ENCODE measurements at regions not wholly inside any gene's neighbourhood (a gene's known extent, or its start where the extent isn't known, plus 50 kb on each side); places are given as distances from the start of the nearest gene placed in this dataset.

- peak; percentile 69 for DNase-seq
- H3K27ac Mint-ChIP-seq: peak overlapping the region; percentile 60
- peak; percentile 63 to 91 for ATAC-seq (replicated peaks)
- peak overlapping the region in 1 of 2 donors; percentile 87 for H3K4me3 Mint-ChIP-seq
- peaks cover 0 to 1% of the 10 kb centered on the region in 2 donors for H3K36me3 Mint-ChIP-seq
- peaks cover 0 to 7% of the 10 kb centered on the region in 2 donors for H3K4me1 Mint-ChIP-seq
- no peaks in the 10 kb centered on the region for H3K9me3 Mint-ChIP-seq
- H3K27me3 Mint-ChIP-seq: no peaks in the 10 kb centered on the region
Observed at GRCh38 chrX:131802836-131803626, 220.1 kb upstream of the STK26 start.

- H3K27me3 Mint-ChIP-seq: no peaks in the 10 kb centered on the region
- peak overlapping the region; percentile 79 to 83 for H3K4me3 Mint-ChIP-seq
- ATAC-seq (replicated peaks): peak; percentile 87
- H3K27ac Mint-ChIP-seq: peak overlapping the region; percentile 52
- H3K4me1 Mint-ChIP-seq: peaks cover 12 to 15% of the 10 kb centered on the region in 2 donors
- DNase-seq: peak; percentile 85
- H3K36me3 Mint-ChIP-seq: peaks cover 2 to 3% of the 10 kb centered on the region in 2 donors
- H3K9me3 Mint-ChIP-seq: no peaks in the 10 kb centered on the region
Observed at GRCh38 chrX:131812847-131813825, 210.0 kb upstream of the STK26 start.

- ATAC-seq (replicated peaks): peak; percentile 74
- Mint-ChIP-seq H3K36me3 (peaks cover 2 to 4% of the 10 kb centered on the region in 2 donors), H3K9me3 (no peaks in the 10 kb centered on the region), H3K4me1 (peaks cover 18 to 22% of the 10 kb centered on the region in 2 donors), H3K4me3 (peak overlapping the region; percentile 68 to 82), H3K27ac (peak overlapping the region; percentile 89), H3K27me3 (no peaks in the 10 kb centered on the region)
- DNase-seq: peak; percentile 83
Observed at GRCh38 chrX:131816551-131817136, 206.5 kb upstream of the STK26 start.

- Mint-ChIP-seq H3K36me3 (peaks cover 2 to 10% of the 10 kb centered on the region in 2 donors), H3K4me3 (peak overlapping the region; percentile 25 to 26), H3K9me3 (no peaks in the 10 kb centered on the region), H3K27me3 (no peaks in the 10 kb centered on the region), H3K4me1 (peaks cover 18 to 22% of the 10 kb centered on the region in 2 donors), H3K27ac (peak overlapping the region; percentile 59)
- no peak for DNase-seq
- ATAC-seq (replicated peaks): no peak
Observed at GRCh38 chrX:131818297-131818936, 204.7 kb upstream of the STK26 start.

- Mint-ChIP-seq H3K9me3 (no peaks in the 10 kb centered on the region), H3K4me1 (peaks cover 10 to 11% of the 10 kb centered on the region in 2 donors), H3K27me3 (no peaks in the 10 kb centered on the region), H3K27ac (peak overlapping the region; percentile 99), H3K4me3 (peak overlapping the region in 1 of 2 donors; percentile 87), H3K36me3 (peaks cover 0 to 10% of the 10 kb centered on the region in 2 donors)
- DNase-seq (peak; percentile 81), ATAC-seq (replicated peaks) (peak in 1 of 2 donors; percentile 90)
Observed at GRCh38 chrX:131821945-131822622, 201.0 kb upstream of the STK26 start.

- H3K4me3 Mint-ChIP-seq: no peak overlapping the region
Observed at GRCh38 chrX:131826572-131826971, 196.5 kb upstream of the STK26 start.

GRCh38 chrX:131827935-131828334 lies 195.2 kb upstream of the STK26 start:
- no peaks in the 10 kb centered on the region for H3K36me3 Mint-ChIP-seq
- no peaks in the 10 kb centered on the region for H3K27me3 Mint-ChIP-seq
- H3K4me3 Mint-ChIP-seq: peak overlapping the region; percentile 73 to 79
- no peaks in the 10 kb centered on the region for H3K9me3 Mint-ChIP-seq
- peak; percentile 44 for DNase-seq
- peak overlapping the region; percentile 59 for H3K27ac Mint-ChIP-seq
- peaks cover 21 to 22% of the 10 kb centered on the region in 2 donors for H3K4me1 Mint-ChIP-seq
- ATAC-seq (replicated peaks): peak; percentile 61 to 64

More at GRCh38 chrX:131826572-131826971, 196.5 kb upstream of the STK26 start:
- H3K9me3 Mint-ChIP-seq: no peaks in the 10 kb centered on the region
- no peak overlapping the region for H3K27ac Mint-ChIP-seq
- no peak for DNase-seq
- peaks cover 16 to 17% of the 10 kb centered on the region in 2 donors for H3K4me1 Mint-ChIP-seq
- H3K27me3 Mint-ChIP-seq: no peaks in the 10 kb centered on the region
- no peak for ATAC-seq (replicated peaks)
- peaks cover 0 to 6% of the 10 kb centered on the region in 2 donors for H3K36me3 Mint-ChIP-seq

GRCh38 chrX:131828482-131828881 lies 194.6 kb upstream of the STK26 start:
- no peaks in the 10 kb centered on the region for H3K27me3 Mint-ChIP-seq
- no peaks in the 10 kb centered on the region for H3K36me3 Mint-ChIP-seq
- H3K4me1 Mint-ChIP-seq: peaks cover 21 to 22% of the 10 kb centered on the region in 2 donors
- DNase-seq (no peak), ATAC-seq (replicated peaks) (no peak)
- peak overlapping the region; percentile 11 for H3K27ac Mint-ChIP-seq
- H3K9me3 Mint-ChIP-seq: no peaks in the 10 kb centered on the region
- peak overlapping the region; percentile 50 to 79 for H3K4me3 Mint-ChIP-seq

GRCh38 chrX:131830400-131831184 lies 192.5 kb upstream of the STK26 start:
- H3K27me3 Mint-ChIP-seq: no peaks in the 10 kb centered on the region
- H3K4me1 Mint-ChIP-seq: peaks cover 21 to 22% of the 10 kb centered on the region in 2 donors
- H3K9me3 Mint-ChIP-seq: no peaks in the 10 kb centered on the region
- DNase-seq (peak; percentile 62), ATAC-seq (replicated peaks) (peak; percentile 86 to 89)
- peak overlapping the region; percentile 86 for H3K4me3 Mint-ChIP-seq
- peak overlapping the region; percentile 82 for H3K27ac Mint-ChIP-seq
- H3K36me3 Mint-ChIP-seq: no peaks in the 10 kb centered on the region

GRCh38 chrX:131831185-131831520 lies 191.9 kb upstream of the STK26 start:
- Mint-ChIP-seq H3K27me3 (no peaks in the 10 kb centered on the region), H3K4me1 (peaks cover 21 to 22% of the 10 kb centered on the region in 2 donors), H3K4me3 (peak overlapping the region; percentile 86), H3K36me3 (no peaks in the 10 kb centered on the region), H3K9me3 (no peaks in the 10 kb centered on the region), H3K27ac (peak overlapping the region; percentile 82)
- ATAC-seq (replicated peaks) (no peak), DNase-seq (no peak)

- H3K27ac Mint-ChIP-seq: no peak overlapping the region
- H3K9me3 Mint-ChIP-seq: no peaks in the 10 kb centered on the region
- peaks cover 7 to 11% of the 10 kb centered on the region in 2 donors for H3K4me1 Mint-ChIP-seq
- no peak overlapping the region for H3K4me3 Mint-ChIP-seq
- no peaks in the 10 kb centered on the region for H3K36me3 Mint-ChIP-seq
- ATAC-seq (replicated peaks): no peak
- no peak for DNase-seq
- peaks cover 0 to 3% of the 10 kb centered on the region in 2 donors for H3K27me3 Mint-ChIP-seq
Observed at GRCh38 chrX:131836161-131836560, 186.9 kb upstream of the STK26 start.

- H3K36me3 Mint-ChIP-seq: no peaks in the 10 kb centered on the region
- DNase-seq: no peak
Observed at GRCh38 chrX:131837325-131837724, 185.8 kb upstream of the STK26 start.

More at GRCh38 chrX:131837325-131837724, 185.8 kb upstream of the STK26 start:
- H3K9me3 Mint-ChIP-seq: no peaks in the 10 kb centered on the region
- H3K27ac Mint-ChIP-seq: no peak overlapping the region
- H3K4me3 Mint-ChIP-seq: no peak overlapping the region
- ATAC-seq (replicated peaks): no peak
- peaks cover 5% of the 10 kb centered on the region in 2 donors for H3K4me1 Mint-ChIP-seq
- H3K27me3 Mint-ChIP-seq: peaks cover 0 to 3% of the 10 kb centered on the region in 2 donors
